Endothelial cell (in vitro differentiated cells): ENCODE measurements at regions not wholly inside any gene's neighbourhood (a gene's known extent, or its start where the extent isn't known, plus 50 kb on each side); places are given as distances from the start of the nearest gene placed in this dataset.

ENCODE experiments used
- DNase-seq: peaks from one replicate; pipeline ENCODE4 v3.0.0; 2021; ENCODE audit warnings: low spot score
- H3K27ac Mint-ChIP-seq: one replicate; pipeline ENCODE4 v1.8.0; 2021; ENCODE audit warnings: mixed read lengths, inconsistent platforms; ENCODE audit not compliant: unreplicated experiment
- H3K27me3 Mint-ChIP-seq: one replicate; pipeline ENCODE4 v1.8.0; 2021; ENCODE audit warnings: mild to moderate bottlenecking, moderate library complexity, mixed read lengths, inconsistent platforms; ENCODE audit not compliant: unreplicated experiment
- H3K36me3 Mint-ChIP-seq: one replicate; pipeline ENCODE4 v1.8.0; 2021; ENCODE audit warnings: mild to moderate bottlenecking, low read depth, mixed read lengths, inconsistent platforms; ENCODE audit not compliant: unreplicated experiment
- H3K4me1 Mint-ChIP-seq: one replicate; pipeline ENCODE4 v1.8.0; 2021; ENCODE audit warnings: mild to moderate bottlenecking, mixed read lengths, inconsistent platforms; ENCODE audit not compliant: unreplicated experiment
- H3K4me3 Mint-ChIP-seq: one replicate; pipeline ENCODE4 v1.8.0; 2021; ENCODE audit warnings: mild to moderate bottlenecking, mixed read lengths, inconsistent platforms; ENCODE audit not compliant: unreplicated experiment
- H3K9me3 Mint-ChIP-seq: one replicate; pipeline ENCODE4 v1.8.0; 2021; ENCODE audit warnings: mixed read lengths, inconsistent platforms; ENCODE audit not compliant: unreplicated experiment
- CTCF ChIP-seq: fragments of 200-600 bp; sonication (generic); IDR thresholded peaks from one replicate; pipeline ENCODE4 v1.5.0; 2021; ENCODE audit warnings: antibody characterized with exemption; ENCODE audit not compliant: unreplicated experiment

DNA sequence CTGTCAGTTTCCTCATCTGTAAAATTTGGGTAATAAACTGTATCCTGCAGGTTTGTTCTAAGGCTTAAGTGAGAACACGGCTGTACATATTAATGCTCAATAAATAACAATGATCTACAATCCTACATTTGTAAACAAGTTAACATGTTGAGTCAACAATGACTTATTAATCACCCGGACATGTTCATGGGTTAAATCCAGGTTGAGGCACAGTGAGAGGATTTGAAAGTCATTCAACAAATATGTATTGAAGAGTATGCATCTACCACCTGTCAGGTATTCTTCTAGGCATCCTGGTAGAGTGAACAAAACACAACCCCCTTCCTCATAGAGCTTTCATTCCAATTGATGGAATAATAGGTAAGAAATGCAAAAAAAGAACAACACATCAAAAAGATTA lies 554.7 kb upstream of the SLC35B3 start:
- Mint-ChIP-seq H3K9me3 (no peaks in the 10 kb centered on the region), H3K4me3 (no peak overlapping the region), H3K27me3 (no peaks in the 10 kb centered on the region), H3K36me3 (no peaks in the 10 kb centered on the region), H3K4me1 (peaks cover 3% of the 10 kb centered on the region), H3K27ac (no peak overlapping the region)
- DNase-seq, result no peak
- TF ChIP-seq CTCF, result no peak

DNA sequence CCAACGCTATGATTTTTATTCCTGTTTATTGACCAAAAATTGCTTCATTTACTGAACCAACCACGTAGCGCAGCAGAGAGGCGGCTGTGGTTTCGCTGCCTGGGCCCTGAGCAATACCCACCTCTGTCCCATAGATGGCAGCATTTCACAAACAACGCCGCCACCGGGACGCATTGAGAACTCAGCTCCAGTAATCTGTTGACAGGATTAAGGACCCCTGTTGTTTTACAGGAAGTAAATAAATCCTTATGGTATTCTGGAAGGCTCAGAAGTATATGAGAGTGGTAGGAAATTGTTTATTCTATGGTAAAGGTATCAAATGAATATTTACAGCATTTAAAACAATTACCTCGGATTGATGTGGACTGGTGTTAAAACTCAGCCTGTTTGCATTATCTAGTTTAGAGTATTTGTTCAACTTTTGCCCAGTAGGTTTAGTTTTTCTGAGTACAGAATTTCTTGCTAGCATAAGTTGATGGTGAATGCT lies 547.9 kb upstream of the SLC35B3 start:
- Mint-ChIP-seq H3K4me3 (no peak overlapping the region), H3K27ac (no peak overlapping the region), H3K9me3 (no peaks in the 10 kb centered on the region), H3K27me3 (no peaks in the 10 kb centered on the region), H3K36me3 (no peaks in the 10 kb centered on the region), H3K4me1 (peaks cover 11% of the 10 kb centered on the region)
- DNase-seq, result peak; percentile 80
- TF ChIP-seq CTCF, result peak; percentile 93

DNA sequence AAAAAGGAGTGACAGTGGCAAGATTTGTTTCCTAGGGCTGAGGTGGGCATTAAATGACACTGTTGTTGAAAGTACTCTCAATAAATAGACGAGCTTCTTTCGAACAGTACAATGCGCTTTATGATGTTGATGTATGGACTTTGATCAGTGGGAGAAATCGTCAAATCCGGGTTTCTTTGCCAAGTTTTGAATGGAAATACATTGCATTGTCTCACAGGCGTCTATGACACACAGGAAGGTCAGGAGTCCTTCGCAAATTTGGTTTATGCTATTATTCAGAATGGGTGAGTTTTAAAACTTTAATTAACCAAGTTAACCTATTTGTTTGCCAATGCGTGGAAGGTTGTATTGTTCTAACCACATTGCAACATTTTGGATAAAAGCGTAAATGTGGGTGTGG lies 547.3 kb upstream of the SLC35B3 start:
- no peak for TF ChIP-seq CTCF
- Mint-ChIP-seq H3K4me1 (peaks cover 11% of the 10 kb centered on the region), H3K27ac (no peak overlapping the region), H3K27me3 (no peaks in the 10 kb centered on the region), H3K9me3 (no peaks in the 10 kb centered on the region), H3K4me3 (no peak overlapping the region), H3K36me3 (no peaks in the 10 kb centered on the region)
- no peak for DNase-seq

DNA sequence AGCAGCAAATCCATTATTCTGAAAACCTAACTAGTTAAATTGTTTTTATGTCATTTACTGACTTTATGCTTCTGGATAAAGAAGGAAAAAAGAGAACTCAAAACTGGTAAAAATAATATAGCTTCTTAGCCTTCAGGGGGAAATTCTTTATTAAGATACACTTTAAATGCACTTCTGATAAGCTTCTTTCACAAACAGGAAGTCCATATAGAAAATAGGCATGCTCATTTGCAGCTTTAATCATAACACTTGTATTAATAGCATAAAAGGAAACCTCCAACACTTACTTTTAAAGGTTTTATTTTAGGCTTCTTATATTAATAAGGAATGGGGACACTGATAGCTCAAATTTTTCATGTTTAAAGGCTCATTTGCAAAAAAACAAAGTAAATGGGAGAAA lies 538.0 kb upstream of the SLC35B3 start:
- Mint-ChIP-seq H3K4me3 (no peak overlapping the region), H3K4me1 (no peaks in the 10 kb centered on the region), H3K27ac (no peak overlapping the region), H3K27me3 (no peaks in the 10 kb centered on the region), H3K9me3 (no peaks in the 10 kb centered on the region), H3K36me3 (no peaks in the 10 kb centered on the region)
- no peak for DNase-seq
- TF ChIP-seq CTCF, result no peak

- TF ChIP-seq CTCF, result no peak
- H3K9me3 Mint-ChIP-seq, result no peaks in the 10 kb centered on the region
- H3K36me3 Mint-ChIP-seq, result no peaks in the 10 kb centered on the region
- H3K4me3 Mint-ChIP-seq, result no peak overlapping the region
- H3K27ac Mint-ChIP-seq, result no peak overlapping the region
- H3K27me3 Mint-ChIP-seq, result no peaks in the 10 kb centered on the region
- no peak for DNase-seq
- no peaks in the 10 kb centered on the region for H3K4me1 Mint-ChIP-seq
Measured at GRCh38 chr6:8969747-8970146, 534.4 kb upstream of the SLC35B3 start.
